HG03135 (cell line): ENCODE measurements at regions not wholly inside any gene's neighbourhood (a gene's known extent, or its start where the extent isn't known, plus 50 kb on each side); places are given as distances from the start of the nearest gene placed in this dataset.

Source experiments
- ATAC-seq: cut with Tn5 transposase; IDR thresholded peaks from one replicate; pipeline ENCODE4 v1.9.1; 2021; ENCODE audit warnings: mild to moderate bottlenecking, moderate library complexity; ENCODE audit not compliant: unreplicated experiment

DNA sequence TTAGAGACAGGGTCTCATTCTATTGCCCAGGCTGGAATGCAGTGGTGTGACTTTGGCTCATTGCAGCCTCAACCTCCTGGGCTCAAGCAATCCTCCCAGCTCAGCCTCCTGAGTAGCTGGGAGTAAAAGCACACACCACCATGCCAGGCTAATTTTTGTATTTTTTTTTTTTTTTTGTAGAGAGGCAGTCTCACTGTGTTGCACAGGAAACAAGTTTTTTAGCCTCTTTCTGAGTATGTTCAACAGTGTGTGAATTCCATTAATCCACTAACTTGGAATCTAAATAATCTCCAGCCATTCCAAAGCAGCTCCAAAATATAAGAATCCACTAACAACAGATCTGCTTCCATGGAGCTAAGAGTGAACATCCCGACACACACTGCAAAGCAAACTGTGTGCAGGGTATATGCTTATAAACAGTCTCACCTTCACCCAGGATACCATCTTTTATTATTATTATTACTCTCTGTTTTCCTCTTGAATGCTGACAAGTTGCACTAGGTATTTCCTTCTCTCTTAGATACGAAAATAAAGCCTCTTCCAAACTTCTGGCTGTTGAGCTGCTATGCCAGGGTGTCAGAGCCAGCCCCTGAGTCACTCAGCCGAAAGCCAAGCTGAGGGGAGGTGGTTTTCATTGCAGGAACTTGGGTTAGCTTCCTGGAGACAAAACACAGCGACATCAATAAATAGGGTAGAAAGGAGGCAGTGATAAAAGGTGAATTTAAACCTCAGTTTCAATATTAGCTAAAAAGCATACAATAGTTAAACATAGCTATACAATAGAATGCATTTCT is 264.9 kb downstream of the HIVEP2 start:
- ATAC-seq: no peak

- ATAC-seq: no peak
These were observed 263.9 kb downstream of the HIVEP2 start for GRCh38 chr6:142681099-142681498.

DNA sequence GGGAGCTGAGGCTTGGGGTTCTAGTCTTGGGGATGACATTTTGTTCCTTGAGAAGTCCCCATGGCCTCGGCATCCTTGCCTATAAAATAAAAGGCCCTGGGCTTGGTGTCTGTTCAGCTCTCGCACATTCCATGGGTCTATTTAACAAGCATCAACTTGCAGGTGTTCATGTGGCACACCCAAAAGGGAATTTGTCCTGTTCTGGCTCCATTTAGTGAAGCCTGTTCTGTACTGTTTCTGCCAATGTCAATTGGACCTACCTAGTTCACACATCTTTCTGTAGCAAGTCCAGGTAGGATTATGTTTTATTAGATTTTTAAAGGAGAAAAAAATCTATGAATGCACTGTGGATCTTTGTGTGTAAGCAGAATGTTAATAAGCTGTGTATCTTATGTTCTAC is 262.0 kb downstream of the HIVEP2 start:
- no peak for ATAC-seq

DNA sequence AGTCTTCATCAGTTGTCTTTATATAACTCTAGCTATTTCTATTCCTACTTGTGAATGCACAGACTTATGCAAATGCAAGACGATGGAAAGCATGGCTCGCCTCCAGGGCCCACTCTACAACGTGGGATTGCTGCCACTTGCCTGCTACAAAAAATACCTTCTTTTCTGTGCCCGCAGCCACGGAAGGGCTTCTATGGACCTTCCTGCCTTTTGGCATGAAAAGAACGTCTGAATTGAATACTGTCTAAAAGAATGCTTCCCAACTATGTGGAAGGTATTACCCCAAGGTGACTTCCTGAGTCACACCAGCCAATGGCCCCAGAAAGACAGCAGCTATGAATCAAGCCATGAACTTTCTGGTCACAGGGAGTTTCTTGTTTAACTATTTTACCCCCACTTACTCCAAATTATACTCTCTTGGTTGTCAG is 261.2 kb downstream of the HIVEP2 start:
- ATAC-seq: no peak

DNA sequence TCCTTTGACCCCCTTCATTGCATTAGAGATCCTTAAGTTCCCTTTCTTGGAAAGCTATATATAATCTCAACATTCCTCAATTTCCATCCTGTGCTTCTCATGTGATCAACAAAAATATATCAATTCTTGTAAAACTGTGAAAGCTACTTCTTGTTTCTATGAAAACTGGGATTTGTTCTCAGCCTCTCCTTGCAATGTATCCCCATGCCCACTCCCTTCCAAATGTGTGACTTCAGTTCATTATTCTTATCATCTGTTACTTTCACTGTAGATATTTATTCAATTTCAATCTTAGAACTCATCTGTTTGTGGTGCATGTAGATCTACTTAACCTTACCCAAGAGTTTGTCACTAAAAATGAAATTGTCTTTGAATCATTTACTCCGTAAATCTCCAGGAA is 260.6 kb downstream of the HIVEP2 start:
- no peak for ATAC-seq

DNA sequence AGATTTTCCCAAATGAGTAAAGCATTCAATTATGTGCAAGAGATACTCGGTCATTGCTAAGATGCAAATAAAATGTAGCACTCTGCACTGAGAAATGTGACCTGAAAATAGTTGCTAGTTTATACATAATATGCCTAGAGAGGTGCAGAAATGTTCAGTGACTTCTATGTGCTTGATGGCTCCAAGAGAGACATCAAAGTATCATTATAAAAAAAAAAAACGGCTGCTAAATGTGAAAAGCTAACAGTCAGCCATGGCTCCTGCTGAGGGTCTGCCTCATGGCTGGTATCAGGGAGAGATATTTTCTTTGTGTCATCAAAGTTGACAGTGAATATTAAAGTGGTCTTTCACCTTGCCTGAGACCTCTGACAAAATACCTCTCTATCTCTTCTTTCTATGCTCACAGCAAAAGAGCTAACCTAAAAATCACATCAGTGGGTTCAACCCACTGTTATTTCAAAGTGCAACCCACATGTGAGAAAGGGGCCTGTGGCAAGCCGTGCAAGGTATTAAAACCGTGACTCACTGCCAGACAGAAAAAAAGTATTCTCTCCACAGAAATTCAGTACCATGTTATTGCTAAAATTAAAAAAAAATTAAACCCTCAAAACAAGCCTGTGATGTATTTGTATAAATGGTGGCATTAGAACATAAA is 259.0 kb downstream of the HIVEP2 start:
- ATAC-seq: no peak

GRCh38 chr6:142686507-142686887 is 258.5 kb downstream of the HIVEP2 start:
- ATAC-seq: no peak

- peak; percentile 70 for ATAC-seq
These were observed 252.0 kb downstream of the HIVEP2 start for GRCh38 chr6:142692942-142693341.

- no peak for ATAC-seq
These were observed 251.5 kb downstream of the HIVEP2 start for GRCh38 chr6:142693441-142693840.

DNA sequence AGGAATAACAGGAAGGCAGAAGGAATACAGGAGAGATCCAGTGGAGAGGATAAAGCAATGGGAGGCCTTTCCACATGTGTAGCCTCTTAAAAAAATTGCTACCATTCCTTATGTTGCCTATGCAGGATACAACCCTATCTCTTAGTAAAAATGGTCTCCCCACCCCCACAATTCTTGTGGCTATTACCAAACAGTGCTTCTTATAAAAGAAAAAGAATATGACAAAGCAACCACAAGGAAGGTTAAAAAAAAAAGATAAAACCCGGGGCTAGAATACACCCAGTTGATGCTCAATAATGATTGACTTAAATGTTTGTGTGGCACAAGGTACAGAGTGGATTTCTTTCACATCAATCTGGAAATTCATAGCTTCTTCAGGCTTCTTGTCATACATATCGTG is 250.9 kb downstream of the HIVEP2 start:
- ATAC-seq: no peak

DNA sequence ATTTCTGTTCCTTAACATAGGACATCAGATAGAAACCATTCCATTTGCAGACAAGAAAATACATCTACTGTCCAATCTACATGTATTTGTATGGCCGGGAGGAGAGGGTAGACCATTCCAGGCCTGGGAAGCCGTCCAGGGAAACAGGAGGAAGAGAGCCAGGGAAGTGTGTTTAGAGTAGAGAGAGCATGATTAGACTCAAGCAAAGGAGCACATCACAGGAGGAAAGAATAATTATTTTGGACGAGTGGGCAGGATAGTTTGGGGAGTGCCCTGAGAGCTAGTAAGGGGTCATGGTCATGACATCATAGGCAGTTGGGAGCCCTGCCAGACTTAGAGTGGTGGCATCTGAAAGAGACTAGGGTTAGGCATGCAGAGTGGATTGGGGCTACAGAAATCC is 250.0 kb downstream of the HIVEP2 start:
- no peak for ATAC-seq

- no peak for ATAC-seq
These were observed 248.6 kb downstream of the HIVEP2 start for GRCh38 chr6:142696123-142697000.

GRCh38 chr6:142697001-142697335 is 248.0 kb downstream of the HIVEP2 start:
- no peak for ATAC-seq

- ATAC-seq: no peak
These were observed 247.1 kb downstream of the HIVEP2 start for GRCh38 chr6:142697922-142698321.

DNA sequence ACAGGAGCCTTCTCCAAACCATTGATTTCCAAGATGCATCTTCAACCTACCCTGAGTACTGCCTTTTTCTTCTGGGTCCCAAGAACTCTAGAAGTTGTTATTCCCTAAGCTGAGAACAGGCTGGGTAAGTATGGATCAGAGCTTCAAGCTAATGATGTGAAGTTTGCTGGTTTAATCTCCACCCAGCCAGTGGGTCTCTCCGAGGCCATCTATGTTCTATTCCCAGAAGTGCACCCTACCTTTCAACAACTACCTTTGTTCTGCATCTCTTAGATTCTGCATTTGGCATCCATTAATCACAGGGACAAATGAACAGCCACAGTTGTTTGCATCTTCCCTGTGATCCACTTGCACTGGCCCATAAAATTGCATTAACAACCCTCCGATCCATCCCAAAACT is 246.2 kb downstream of the HIVEP2 start:
- ATAC-seq: no peak

- ATAC-seq: no peak
These were observed 245.6 kb downstream of the HIVEP2 start for GRCh38 chr6:142699391-142699790.

GRCh38 chr6:142700032-142700431 is 244.9 kb downstream of the HIVEP2 start:
- no peak for ATAC-seq

DNA sequence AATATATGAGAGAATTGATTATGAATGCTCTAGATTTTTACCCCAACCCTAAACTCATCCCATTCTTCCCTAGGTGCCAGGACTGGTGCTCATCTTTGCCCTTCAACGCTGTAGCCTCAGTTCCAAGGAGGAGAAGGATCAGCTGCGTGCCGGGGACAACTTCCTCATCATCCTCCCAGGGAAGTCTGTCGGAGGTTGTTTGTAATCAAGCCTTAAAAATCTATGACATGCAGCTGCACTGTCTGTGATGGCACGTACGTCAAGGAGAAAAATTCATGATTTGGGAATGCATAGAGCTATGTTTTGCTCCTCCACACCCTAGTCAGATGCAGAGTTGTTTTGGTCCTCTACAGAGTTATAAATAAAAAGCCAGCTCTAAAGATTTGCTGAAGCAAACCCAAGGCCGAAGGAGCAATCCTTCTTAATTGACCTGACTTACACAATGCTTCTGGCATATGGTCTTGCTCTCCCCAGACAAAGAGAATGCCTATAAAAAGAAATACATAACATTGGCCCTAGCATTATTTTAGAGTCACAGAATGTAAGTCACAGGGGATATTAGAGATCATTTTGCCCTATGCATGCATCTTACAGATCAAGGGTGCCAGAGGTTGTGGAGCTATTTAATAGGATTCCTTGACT is 244.2 kb downstream of the HIVEP2 start:
- ATAC-seq: no peak
